WTC11 (cell line): ENCODE measurements at regions not wholly inside any gene's neighbourhood (a gene's known extent, or its start where the extent isn't known, plus 50 kb on each side); places are given as distances from the start of the nearest gene placed in this dataset.

Source experiments
- ATAC-seq: fragments of 200-7000 bp; cut with Tn5 transposase; 2 replicates; pipeline ENCODE4 v1.10.0; 2021; ENCODE audit warnings: mild to moderate bottlenecking, moderate library complexity
- CTCF ChIA-PET: fragments of 300-600 bp; sonication (Branson Sonifier 250); formaldehyde crosslinking; loops from one replicate; lab custom pipeline; 2021; ENCODE audit warnings: antibody characterized with exemption; lab: Charles Lee
- POLR2A ChIA-PET: fragments of 350-600 bp; sonication (Branson Sonifier 250); formaldehyde crosslinking; loops from one replicate; lab custom pipeline; 2021; ENCODE audit warnings: antibody characterized with exemption; lab: Charles Lee
- DNase-seq: peaks from one replicate; pipeline ENCODE4 v3.0.0; 2021; ENCODE audit warnings: low spot score
- H3K27ac Mint-ChIP-seq: 2 replicates; pipeline ENCODE4 v1.8.0; 2021; ENCODE audit warnings: mixed read lengths
- H3K27me3 Mint-ChIP-seq: 2 replicates; pipeline ENCODE4 v1.8.0; 2021; ENCODE audit warnings: low read depth, mild to moderate bottlenecking, moderate library complexity, mixed read lengths
- H3K36me3 Mint-ChIP-seq: 2 replicates; pipeline ENCODE4 v1.8.0; 2021; ENCODE audit warnings: mixed read lengths
- H3K4me1 Mint-ChIP-seq: 2 replicates; pipeline ENCODE4 v1.8.0; 2022; ENCODE audit warnings: mixed read lengths
- H3K4me3 Mint-ChIP-seq: 2 replicates; pipeline ENCODE4 v1.8.0; 2021; ENCODE audit warnings: mild to moderate bottlenecking, moderate library complexity, mixed read lengths
- H3K9me3 Mint-ChIP-seq: 2 replicates; pipeline ENCODE4 v1.8.0; 2021; ENCODE audit warnings: mixed read lengths
- CTCF ChIP-seq: fragments of 200-600 bp; IDR thresholded peaks from 2 replicates; pipeline ENCODE4 v1.8.0; 2022; ENCODE audit warnings: antibody characterized with exemption
- FOXP1 ChIP-seq: sonication (generic); formaldehyde crosslinking; IDR thresholded peaks from 2 replicates; pipeline ENCODE4 v1.8.0; 2022; ENCODE audit warnings: missing genetic modification reagents, mild to moderate bottlenecking, moderate library complexity, borderline replicate concordance
- JAZF1 ChIP-seq: fragments of 250-450 bp; sonication (Bioruptor Pico); IDR thresholded peaks from 2 replicates; pipeline ENCODE4 v1.9.0; 2021; ENCODE audit warnings: moderate library complexity, mild to moderate bottlenecking, inconsistent platforms
- NFE2L1 ChIP-seq: sonication (generic); formaldehyde crosslinking; IDR thresholded peaks from 2 replicates; pipeline ENCODE4 v1.8.1; 2023; ENCODE audit warnings: missing genetic modification reagents
- NR2C2 ChIP-seq: sonication (generic); formaldehyde crosslinking; IDR thresholded peaks from 2 replicates; pipeline ENCODE4 v1.8.0; 2022; ENCODE audit warnings: mild to moderate bottlenecking, missing genetic modification reagents
- NR3C1 ChIP-seq: sonication (generic); formaldehyde crosslinking; conservative IDR thresholded peaks from 2 replicates; pipeline ENCODE4 v1.8.1; 2023; ENCODE audit warnings: low read depth, mild to moderate bottlenecking, missing genetic modification reagents
- PRDM15 ChIP-seq: sonication (generic); formaldehyde crosslinking; IDR thresholded peaks from 2 replicates; pipeline ENCODE4 v1.8.0; 2022; ENCODE audit warnings: missing genetic modification reagents
- SMAD3 ChIP-seq: sonication (generic); formaldehyde crosslinking; IDR thresholded peaks from 2 replicates; pipeline ENCODE4 v1.8.0; 2022; ENCODE audit warnings: missing genetic modification reagents, mild to moderate bottlenecking, borderline replicate concordance
- SMAD4 ChIP-seq: sonication (generic); formaldehyde crosslinking; IDR thresholded peaks from 2 replicates; pipeline ENCODE4 v1.8.0; 2022; ENCODE audit warnings: mild to moderate bottlenecking, missing genetic modification reagents
- SOX15 ChIP-seq: fragments of 250-450 bp; sonication (Bioruptor Pico); IDR thresholded peaks from 2 replicates; pipeline ENCODE4 v1.9.0; 2021; ENCODE audit warnings: mild to moderate bottlenecking
- SP1 ChIP-seq: sonication (generic); formaldehyde crosslinking; conservative IDR thresholded peaks from 2 replicates; pipeline ENCODE4 v1.8.1; 2022; ENCODE audit warnings: missing genetic modification reagents
- ZBTB43 ChIP-seq: sonication (generic); formaldehyde crosslinking; IDR thresholded peaks from 2 replicates; pipeline ENCODE4 v1.8.1; 2023; ENCODE audit warnings: mild to moderate bottlenecking, missing genetic modification reagents
- ZNF138 ChIP-seq: sonication (generic); formaldehyde crosslinking; conservative IDR thresholded peaks from 2 replicates; pipeline ENCODE4 v1.8.1; 2022; ENCODE audit warnings: mild to moderate bottlenecking, moderate library complexity, missing genetic modification reagents
- ZNF232 ChIP-seq: sonication (generic); formaldehyde crosslinking; IDR thresholded peaks from 2 replicates; pipeline ENCODE4 v1.8.0; 2022; ENCODE audit warnings: mild to moderate bottlenecking, missing genetic modification reagents
- ZNF512 ChIP-seq: sonication (generic); formaldehyde crosslinking; IDR thresholded peaks from 2 replicates; pipeline ENCODE4 v1.8.1; 2022; ENCODE audit warnings: missing genetic modification reagents, borderline replicate concordance
- TF ChIP-seq, protein P1 (sequence below): sonication (generic); formaldehyde crosslinking; IDR thresholded peaks from 2 replicates; pipeline ENCODE4 v1.8.0; 2023; ENCODE audit warnings: mild to moderate bottlenecking, missing genetic modification reagents
- TF ChIP-seq, protein P2 (sequence below): sonication (generic); formaldehyde crosslinking; IDR thresholded peaks from 2 replicates; pipeline ENCODE4 v1.8.1; 2023; ENCODE audit warnings: mild to moderate bottlenecking, missing genetic modification reagents
- TF ChIP-seq, protein P3 (sequence below): sonication (generic); formaldehyde crosslinking; IDR thresholded peaks from 2 replicates; pipeline ENCODE4 v1.8.1; 2022; ENCODE audit warnings: low read depth, mild to moderate bottlenecking, moderate library complexity, missing genetic modification reagents, borderline replicate concordance
- TF ChIP-seq, protein P4 (sequence below): fragments of 250-450 bp; sonication (Bioruptor Pico); IDR thresholded peaks from 2 replicates; pipeline ENCODE4 v1.9.0; 2021; ENCODE audit warnings: mild to moderate bottlenecking, borderline replicate concordance

GRCh38 chr17:34841467-34841866 lies 119.8 kb downstream of the CCT6B start:
- TF ChIP-seq SOX15 (CRISPR knock-in tag) = no peak
- TF ChIP-seq ZBTB43 = no peak
- no peak for TF ChIP-seq NR2C2 (CRISPR knock-in tag)
- TF ChIP-seq, protein P1, sequence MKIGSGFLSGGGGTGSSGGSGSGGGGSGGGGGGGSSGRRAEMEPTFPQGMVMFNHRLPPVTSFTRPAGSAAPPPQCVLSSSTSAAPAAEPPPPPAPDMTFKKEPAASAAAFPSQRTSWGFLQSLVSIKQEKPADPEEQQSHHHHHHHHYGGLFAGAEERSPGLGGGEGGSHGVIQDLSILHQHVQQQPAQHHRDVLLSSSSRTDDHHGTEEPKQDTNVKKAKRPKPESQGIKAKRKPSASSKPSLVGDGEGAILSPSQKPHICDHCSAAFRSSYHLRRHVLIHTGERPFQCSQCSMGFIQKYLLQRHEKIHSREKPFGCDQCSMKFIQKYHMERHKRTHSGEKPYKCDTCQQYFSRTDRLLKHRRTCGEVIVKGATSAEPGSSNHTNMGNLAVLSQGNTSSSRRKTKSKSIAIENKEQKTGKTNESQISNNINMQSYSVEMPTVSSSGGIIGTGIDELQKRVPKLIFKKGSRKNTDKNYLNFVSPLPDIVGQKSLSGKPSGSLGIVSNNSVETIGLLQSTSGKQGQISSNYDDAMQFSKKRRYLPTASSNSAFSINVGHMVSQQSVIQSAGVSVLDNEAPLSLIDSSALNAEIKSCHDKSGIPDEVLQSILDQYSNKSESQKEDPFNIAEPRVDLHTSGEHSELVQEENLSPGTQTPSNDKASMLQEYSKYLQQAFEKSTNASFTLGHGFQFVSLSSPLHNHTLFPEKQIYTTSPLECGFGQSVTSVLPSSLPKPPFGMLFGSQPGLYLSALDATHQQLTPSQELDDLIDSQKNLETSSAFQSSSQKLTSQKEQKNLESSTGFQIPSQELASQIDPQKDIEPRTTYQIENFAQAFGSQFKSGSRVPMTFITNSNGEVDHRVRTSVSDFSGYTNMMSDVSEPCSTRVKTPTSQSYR = no peak
- no peak for TF ChIP-seq ZNF512 (CRISPR knock-in tag)
- TF ChIP-seq ZNF232 (CRISPR knock-in tag) = no peak
- TF ChIP-seq ZNF138 (CRISPR knock-in tag) = no peak
- no peak for TF ChIP-seq JAZF1 (CRISPR knock-in tag)
- no peak for TF ChIP-seq SMAD3 (CRISPR knock-in tag)
- no peak for TF ChIP-seq CTCF
- TF ChIP-seq, protein P2, sequence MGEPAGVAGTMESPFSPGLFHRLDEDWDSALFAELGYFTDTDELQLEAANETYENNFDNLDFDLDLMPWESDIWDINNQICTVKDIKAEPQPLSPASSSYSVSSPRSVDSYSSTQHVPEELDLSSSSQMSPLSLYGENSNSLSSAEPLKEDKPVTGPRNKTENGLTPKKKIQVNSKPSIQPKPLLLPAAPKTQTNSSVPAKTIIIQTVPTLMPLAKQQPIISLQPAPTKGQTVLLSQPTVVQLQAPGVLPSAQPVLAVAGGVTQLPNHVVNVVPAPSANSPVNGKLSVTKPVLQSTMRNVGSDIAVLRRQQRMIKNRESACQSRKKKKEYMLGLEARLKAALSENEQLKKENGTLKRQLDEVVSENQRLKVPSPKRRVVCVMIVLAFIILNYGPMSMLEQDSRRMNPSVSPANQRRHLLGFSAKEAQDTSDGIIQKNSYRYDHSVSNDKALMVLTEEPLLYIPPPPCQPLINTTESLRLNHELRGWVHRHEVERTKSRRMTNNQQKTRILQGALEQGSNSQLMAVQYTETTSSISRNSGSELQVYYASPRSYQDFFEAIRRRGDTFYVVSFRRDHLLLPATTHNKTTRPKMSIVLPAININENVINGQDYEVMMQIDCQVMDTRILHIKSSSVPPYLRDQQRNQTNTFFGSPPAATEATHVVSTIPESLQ (CRISPR knock-in tag) = no peak
- no peak for TF ChIP-seq PRDM15 (CRISPR knock-in tag)
- TF ChIP-seq SMAD4 = no peak
- TF ChIP-seq FOXP1 (CRISPR knock-in tag) = no peak
- no peak for TF ChIP-seq SP1 (CRISPR knock-in tag)
- no peak for TF ChIP-seq NR3C1 (CRISPR knock-in tag)
- TF ChIP-seq, protein P3, sequence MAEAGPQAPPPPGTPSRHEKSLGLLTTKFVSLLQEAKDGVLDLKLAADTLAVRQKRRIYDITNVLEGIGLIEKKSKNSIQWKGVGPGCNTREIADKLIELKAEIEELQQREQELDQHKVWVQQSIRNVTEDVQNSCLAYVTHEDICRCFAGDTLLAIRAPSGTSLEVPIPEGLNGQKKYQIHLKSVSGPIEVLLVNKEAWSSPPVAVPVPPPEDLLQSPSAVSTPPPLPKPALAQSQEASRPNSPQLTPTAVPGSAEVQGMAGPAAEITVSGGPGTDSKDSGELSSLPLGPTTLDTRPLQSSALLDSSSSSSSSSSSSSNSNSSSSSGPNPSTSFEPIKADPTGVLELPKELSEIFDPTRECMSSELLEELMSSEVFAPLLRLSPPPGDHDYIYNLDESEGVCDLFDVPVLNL (CRISPR knock-in tag) = no peak
- no peak for TF ChIP-seq NFE2L1 (CRISPR knock-in tag)
- TF ChIP-seq, protein P4, sequence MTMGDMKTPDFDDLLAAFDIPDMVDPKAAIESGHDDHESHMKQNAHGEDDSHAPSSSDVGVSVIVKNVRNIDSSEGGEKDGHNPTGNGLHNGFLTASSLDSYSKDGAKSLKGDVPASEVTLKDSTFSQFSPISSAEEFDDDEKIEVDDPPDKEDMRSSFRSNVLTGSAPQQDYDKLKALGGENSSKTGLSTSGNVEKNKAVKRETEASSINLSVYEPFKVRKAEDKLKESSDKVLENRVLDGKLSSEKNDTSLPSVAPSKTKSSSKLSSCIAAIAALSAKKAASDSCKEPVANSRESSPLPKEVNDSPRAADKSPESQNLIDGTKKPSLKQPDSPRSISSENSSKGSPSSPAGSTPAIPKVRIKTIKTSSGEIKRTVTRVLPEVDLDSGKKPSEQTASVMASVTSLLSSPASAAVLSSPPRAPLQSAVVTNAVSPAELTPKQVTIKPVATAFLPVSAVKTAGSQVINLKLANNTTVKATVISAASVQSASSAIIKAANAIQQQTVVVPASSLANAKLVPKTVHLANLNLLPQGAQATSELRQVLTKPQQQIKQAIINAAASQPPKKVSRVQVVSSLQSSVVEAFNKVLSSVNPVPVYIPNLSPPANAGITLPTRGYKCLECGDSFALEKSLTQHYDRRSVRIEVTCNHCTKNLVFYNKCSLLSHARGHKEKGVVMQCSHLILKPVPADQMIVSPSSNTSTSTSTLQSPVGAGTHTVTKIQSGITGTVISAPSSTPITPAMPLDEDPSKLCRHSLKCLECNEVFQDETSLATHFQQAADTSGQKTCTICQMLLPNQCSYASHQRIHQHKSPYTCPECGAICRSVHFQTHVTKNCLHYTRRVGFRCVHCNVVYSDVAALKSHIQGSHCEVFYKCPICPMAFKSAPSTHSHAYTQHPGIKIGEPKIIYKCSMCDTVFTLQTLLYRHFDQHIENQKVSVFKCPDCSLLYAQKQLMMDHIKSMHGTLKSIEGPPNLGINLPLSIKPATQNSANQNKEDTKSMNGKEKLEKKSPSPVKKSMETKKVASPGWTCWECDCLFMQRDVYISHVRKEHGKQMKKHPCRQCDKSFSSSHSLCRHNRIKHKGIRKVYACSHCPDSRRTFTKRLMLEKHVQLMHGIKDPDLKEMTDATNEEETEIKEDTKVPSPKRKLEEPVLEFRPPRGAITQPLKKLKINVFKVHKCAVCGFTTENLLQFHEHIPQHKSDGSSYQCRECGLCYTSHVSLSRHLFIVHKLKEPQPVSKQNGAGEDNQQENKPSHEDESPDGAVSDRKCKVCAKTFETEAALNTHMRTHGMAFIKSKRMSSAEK = no peak
- TF ChIP-seq, all 79 proteins: peak for 0
- peaks cover 41% of the 10 kb centered on the region for H3K4me1 Mint-ChIP-seq
- H3K27ac Mint-ChIP-seq = no peak overlapping the region
- CTCF ChIA-PET = interaction anchor here (0.9 to 3.8 kb wide), 5 partner anchors 9 to 117 kb away, joined by 3 to 17 read pairs (median 4); no protein-coding TSS in a partner anchor
- H3K4me3 Mint-ChIP-seq = no peak overlapping the region
- peaks cover 6% of the 10 kb centered on the region for H3K27me3 Mint-ChIP-seq
- H3K36me3 Mint-ChIP-seq = no peaks in the 10 kb centered on the region
- POLR2A ChIA-PET = no interaction called here
- H3K9me3 Mint-ChIP-seq = no peaks in the 10 kb centered on the region
- peak; percentile 61; the same call in 1 of the 2 replicates for ATAC-seq
- DNase-seq = no peak
